ENCODE measurements at regions not wholly inside any gene's neighbourhood (a gene's known extent, or its start where the extent isn't known, plus 50 kb on each side); places are given as distances from the start of the nearest gene placed in this dataset.

GRCh38 chr2:41867553-41867952 lies 180.3 kb upstream of the PKDCC start:
- H3K27ac ChIP-seq, result peak overlapping the region in 2 of 10 donors; percentile 15 to 29
- no peak for DNase-seq
- no peaks in the 10 kb centered on the region for H3K9me3 ChIP-seq
- H3K36me3 ChIP-seq, result no peaks in the 10 kb centered on the region
- no peak for ATAC-seq
- intact Hi-C loops (cut with DNase I), result loop anchor here in 2 of 10 donors (5.0 kb wide), 1 partner anchor 220 kb away; no protein-coding TSS in a partner anchor
- 57 to 76% methylated on average over 3 of the region's 3 CpGs for WGBS, 2 donors
- H3K4me3 ChIP-seq, result no peak overlapping the region
- H3K4me1 ChIP-seq, result peaks cover 0 to 19% (median 7%) of the 10 kb centered on the region in 9 donors
- H3K27me3 ChIP-seq, result peaks cover 0 to 8% (median 0%) of the 10 kb centered on the region in 7 donors
- no peak for TF ChIP-seq CTCF (IDR thresholded peaks at IDR 0.05)

GRCh38 chr2:41869542-41870264 lies 178.1 kb upstream of the PKDCC start:
- 32 to 34% methylated on average over 3 of the region's 3 CpGs for WGBS, 2 donors
- DNase-seq (peak; percentile 67 to 85), ATAC-seq (peak; percentile 85 to 94 (median 89))
- TF ChIP-seq CTCF (IDR thresholded peaks at IDR 0.05), result peak; percentile 78 to 96 (median 88)
- intact Hi-C loops (cut with DNase I), result loop anchor here (1.0 to 5.0 kb wide), 3 partner anchors 217 to 218 kb away; no protein-coding TSS in a partner anchor
- H3K9me3 ChIP-seq, result no peaks in the 10 kb centered on the region
- peaks cover 0 to 23% (median 7%) of the 10 kb centered on the region in 9 donors for H3K4me1 ChIP-seq
- H3K36me3 ChIP-seq, result no peaks in the 10 kb centered on the region
- no peaks in the 10 kb centered on the region for H3K27me3 ChIP-seq
- no peak overlapping the region for H3K4me3 ChIP-seq
- H3K27ac ChIP-seq, result no peak overlapping the region

GRCh38 chr2:41870265-41870585 lies 177.6 kb upstream of the PKDCC start:
- Histone ChIP-seq H3K36me3 (no peaks in the 10 kb centered on the region), H3K4me1 (peaks cover 0 to 23% (median 7%) of the 10 kb centered on the region in 9 donors), H3K4me3 (no peak overlapping the region), H3K9me3 (no peaks in the 10 kb centered on the region), H3K27me3 (no peaks in the 10 kb centered on the region), H3K27ac (no peak overlapping the region)
- intact Hi-C loops (cut with DNase I), result loop anchor here in 4 of 10 donors (1.0 to 2.0 kb wide), 2 partner anchors 216 to 217 kb away; no protein-coding TSS in a partner anchor
- peak in 7 of 8 donors; percentile 7 to 38 (median 15) for ATAC-seq
- TF ChIP-seq CTCF (IDR thresholded peaks at IDR 0.05), result no peak
- WGBS, 2 donors, result 92 to 97% methylated on average over 6 of the region's 6 CpGs
- no peak for DNase-seq

GRCh38 chr2:41871080-41871479 lies 176.7 kb upstream of the PKDCC start:
- H3K36me3 ChIP-seq, result no peaks in the 10 kb centered on the region
- peak; percentile 36 to 68 (median 54) for ATAC-seq
- H3K9me3 ChIP-seq, result no peaks in the 10 kb centered on the region
- WGBS, 2 donors, result 50 to 56% methylated on average over 9 of the region's 9 CpGs
- peaks cover 0 to 23% (median 7%) of the 10 kb centered on the region in 9 donors for H3K4me1 ChIP-seq
- no peak overlapping the region for H3K4me3 ChIP-seq
- TF ChIP-seq CTCF (IDR thresholded peaks at IDR 0.05), result peak in 7 of 9 donors; percentile 9 to 52 (median 37)
- peak in 1 of 2 donors; percentile 31 for DNase-seq
- intact Hi-C loops (cut with DNase I), result loop anchor here in 3 of 10 donors (2.0 kb wide), 1 partner anchor 216 kb away; no protein-coding TSS in a partner anchor
- no peaks in the 10 kb centered on the region for H3K27me3 ChIP-seq
- H3K27ac ChIP-seq, result peak overlapping the region in 4 of 10 donors; percentile 5 to 41 (median 23)

Data from heart right ventricle (tissue), 16 donors.